ENCODE measurements at regions not wholly inside any gene's neighbourhood (a gene's known extent, or its start where the extent isn't known, plus 50 kb on each side); places are given as distances from the start of the nearest gene placed in this dataset.

DNA sequence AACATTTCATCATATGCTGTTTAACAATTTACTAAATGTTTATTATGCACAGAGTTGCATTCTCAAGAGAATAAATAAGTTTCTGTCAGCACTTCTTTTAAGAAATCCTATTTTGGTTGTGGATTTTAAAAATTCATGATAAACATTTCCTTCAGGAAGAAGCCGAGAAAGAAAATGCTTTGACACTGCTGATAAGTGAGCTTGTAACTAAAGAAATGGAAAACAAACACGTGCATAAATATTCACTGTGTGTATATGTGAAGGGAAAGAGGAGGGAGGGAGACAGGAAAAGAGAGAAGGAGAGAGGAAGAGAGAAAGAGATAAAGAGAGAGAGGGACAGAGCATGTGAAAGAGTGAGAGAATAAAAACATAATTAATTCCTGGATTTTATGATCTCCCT lies 1165.0 kb downstream of the DIAPH3 start:
- Histone ChIP-seq H3K4me3 (ENCODE audit: low read depth in 2 of 2, low read length in 1 of 2) (no peak overlapping the region), H3K27me3 (ENCODE audit: insufficient read depth) (no peaks in the 10 kb centered on the region), H3K9ac (no peak overlapping the region), H3K36me3 (replicated peaks in 1 of 2; ENCODE audit: control insufficient read depth in 1 of 2, insufficient read depth in 2 of 2, low read length in 1 of 2) (no peaks in the 10 kb centered on the region), H4K20me1 (ENCODE audit: insufficient read depth) (no peaks in the 10 kb centered on the region), H3K9me2 (no peaks in the 10 kb centered on the region), H3K27ac (ENCODE audit: low read depth in 2 of 2, low read length in 1 of 2) (no peak overlapping the region), H3K4me2 (no peak overlapping the region), H3K4me1 (ENCODE audit: control insufficient read depth in 1 of 2, insufficient read depth in 2 of 2, low read depth in 1 of 2, low read length in 1 of 2) (peaks cover 0 to 4% of the 10 kb centered on the region in 2 experiments; a peak in 2 of 4 replicates), H2AFZ (ENCODE audit: low read depth) (no peak overlapping the region), H3K79me2 (ENCODE audit: insufficient read depth) (no peaks in the 10 kb centered on the region), H3K9me3 (no peaks in the 10 kb centered on the region), H3F3A (replicated peaks; ENCODE audit: insufficient read depth) (no peaks in the 10 kb centered on the region)
- WGBS (ENCODE audit: low lambda C conversion rate): 48% methylated on average over 2 of the region's 2 CpGs
- TF ChIP-seq RCOR1 (IDR thresholded peaks at IDR 0.05; ENCODE audit: low read length) (no peak), EP300 (IDR thresholded peaks at IDR 0.05; ENCODE audit: borderline replicate concordance in 1 of 2, low read depth in 1 of 2, low read length in 1 of 2) (no peak), FOXM1 (IDR thresholded peaks at IDR 0.05; ENCODE audit: low read depth) (no peak), SIN3A (IDR thresholded peaks at IDR 0.05; ENCODE audit: borderline replicate concordance, low read depth, low read length) (no peak), ELF1 (IDR thresholded peaks at IDR 0.05) (no peak), YY1 (IDR thresholded peaks at IDR 0.05; ENCODE audit: low read depth) (no peak), GABPA (IDR thresholded peaks at IDR 0.05; ENCODE audit: low read depth) (no peak), SMC3 (IDR thresholded peaks at IDR 0.05; ENCODE audit: low read depth, low read length) (no peak), CHD2 (IDR thresholded peaks at IDR 0.05; ENCODE audit: low read length, partially characterized antibody) (no peak), NFIC (IDR thresholded peaks at IDR 0.05; ENCODE audit: borderline replicate concordance) (no peak), FOSL2 (IDR thresholded peaks at IDR 0.05; ENCODE audit: borderline replicate concordance, low read depth) (no peak), NRF1 (IDR thresholded peaks at IDR 0.05; ENCODE audit: low read depth, low read length) (no peak), EZH2phosphoT487 (IDR thresholded peaks at IDR 0.05; ENCODE audit: borderline replicate concordance, low read depth) (no peak), RAD21 (IDR thresholded peaks at IDR 0.05; ENCODE audit: low read length) (no peak), RXRA (IDR thresholded peaks at IDR 0.05; ENCODE audit: borderline replicate concordance, low read depth) (no peak), GATA2 (CRISPR knock-in tag; IDR thresholded peaks at IDR 0.05) (no peak)
- TF ChIP-seq, protein P1, sequence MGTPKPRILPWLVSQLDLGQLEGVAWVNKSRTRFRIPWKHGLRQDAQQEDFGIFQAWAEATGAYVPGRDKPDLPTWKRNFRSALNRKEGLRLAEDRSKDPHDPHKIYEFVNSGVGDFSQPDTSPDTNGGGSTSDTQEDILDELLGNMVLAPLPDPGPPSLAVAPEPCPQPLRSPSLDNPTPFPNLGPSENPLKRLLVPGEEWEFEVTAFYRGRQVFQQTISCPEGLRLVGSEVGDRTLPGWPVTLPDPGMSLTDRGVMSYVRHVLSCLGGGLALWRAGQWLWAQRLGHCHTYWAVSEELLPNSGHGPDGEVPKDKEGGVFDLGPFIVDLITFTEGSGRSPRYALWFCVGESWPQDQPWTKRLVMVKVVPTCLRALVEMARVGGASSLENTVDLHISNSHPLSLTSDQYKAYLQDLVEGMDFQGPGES (IDR thresholded peaks at IDR 0.05; ENCODE audit: low read depth, low read length): no peak
- TF ChIP-seq, protein P2, sequence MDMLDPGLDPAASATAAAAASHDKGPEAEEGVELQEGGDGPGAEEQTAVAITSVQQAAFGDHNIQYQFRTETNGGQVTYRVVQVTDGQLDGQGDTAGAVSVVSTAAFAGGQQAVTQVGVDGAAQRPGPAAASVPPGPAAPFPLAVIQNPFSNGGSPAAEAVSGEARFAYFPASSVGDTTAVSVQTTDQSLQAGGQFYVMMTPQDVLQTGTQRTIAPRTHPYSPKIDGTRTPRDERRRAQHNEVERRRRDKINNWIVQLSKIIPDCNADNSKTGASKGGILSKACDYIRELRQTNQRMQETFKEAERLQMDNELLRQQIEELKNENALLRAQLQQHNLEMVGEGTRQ (IDR thresholded peaks at IDR 0.05; ENCODE audit: borderline replicate concordance, low read depth, low read length): no peak
- ChIA-PET CTCF (no interaction called here), POLR2A (no interaction called here)
- DNase-seq: no peak

DNA sequence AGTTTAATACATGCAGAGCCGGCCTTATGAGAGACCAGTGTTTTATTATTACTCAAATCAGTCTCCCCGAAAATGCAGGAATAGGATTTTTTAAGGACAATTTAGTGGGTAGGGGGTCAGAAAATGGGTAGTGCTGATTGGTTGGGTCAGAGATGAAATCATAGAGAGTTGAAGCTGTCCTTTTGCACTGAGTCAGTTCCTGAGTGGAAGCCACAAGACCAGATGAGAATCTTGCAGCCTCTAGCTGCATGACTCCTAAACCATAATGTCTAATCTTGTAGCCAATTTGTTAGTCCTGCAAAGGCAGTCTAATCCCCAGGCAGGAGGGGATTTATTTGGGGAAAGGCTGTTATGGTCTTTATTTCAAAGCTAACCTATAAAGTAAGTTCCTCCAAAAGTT lies 1163.9 kb downstream of the DIAPH3 start:
- DNase-seq: no peak
- WGBS (ENCODE audit: low lambda C conversion rate): 61% methylated on average over 2 of the region's 2 CpGs
- TF ChIP-seq NFIC (IDR thresholded peaks at IDR 0.05; ENCODE audit: borderline replicate concordance) (no peak), RCOR1 (IDR thresholded peaks at IDR 0.05; ENCODE audit: low read length) (no peak), EZH2phosphoT487 (IDR thresholded peaks at IDR 0.05; ENCODE audit: borderline replicate concordance, low read depth) (no peak), MEF2A (IDR thresholded peaks at IDR 0.05; ENCODE audit: borderline replicate concordance, low read depth) (no peak)
- TF ChIP-seq, protein P3, sequence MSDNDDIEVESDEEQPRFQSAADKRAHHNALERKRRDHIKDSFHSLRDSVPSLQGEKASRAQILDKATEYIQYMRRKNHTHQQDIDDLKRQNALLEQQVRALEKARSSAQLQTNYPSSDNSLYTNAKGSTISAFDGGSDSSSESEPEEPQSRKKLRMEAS (IDR thresholded peaks at IDR 0.05; ENCODE audit: low read depth): no peak
- TF ChIP-seq, protein P4, sequence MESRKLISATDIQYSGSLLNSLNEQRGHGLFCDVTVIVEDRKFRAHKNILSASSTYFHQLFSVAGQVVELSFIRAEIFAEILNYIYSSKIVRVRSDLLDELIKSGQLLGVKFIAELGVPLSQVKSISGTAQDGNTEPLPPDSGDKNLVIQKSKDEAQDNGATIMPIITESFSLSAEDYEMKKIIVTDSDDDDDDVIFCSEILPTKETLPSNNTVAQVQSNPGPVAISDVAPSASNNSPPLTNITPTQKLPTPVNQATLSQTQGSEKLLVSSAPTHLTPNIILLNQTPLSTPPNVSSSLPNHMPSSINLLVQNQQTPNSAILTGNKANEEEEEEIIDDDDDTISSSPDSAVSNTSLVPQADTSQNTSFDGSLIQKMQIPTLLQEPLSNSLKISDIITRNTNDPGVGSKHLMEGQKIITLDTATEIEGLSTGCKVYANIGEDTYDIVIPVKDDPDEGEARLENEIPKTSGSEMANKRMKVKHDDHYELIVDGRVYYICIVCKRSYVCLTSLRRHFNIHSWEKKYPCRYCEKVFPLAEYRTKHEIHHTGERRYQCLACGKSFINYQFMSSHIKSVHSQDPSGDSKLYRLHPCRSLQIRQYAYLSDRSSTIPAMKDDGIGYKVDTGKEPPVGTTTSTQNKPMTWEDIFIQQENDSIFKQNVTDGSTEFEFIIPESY (IDR thresholded peaks at IDR 0.05; ENCODE audit: borderline replicate concordance, low read depth): no peak
- TF ChIP-seq, protein P5, sequence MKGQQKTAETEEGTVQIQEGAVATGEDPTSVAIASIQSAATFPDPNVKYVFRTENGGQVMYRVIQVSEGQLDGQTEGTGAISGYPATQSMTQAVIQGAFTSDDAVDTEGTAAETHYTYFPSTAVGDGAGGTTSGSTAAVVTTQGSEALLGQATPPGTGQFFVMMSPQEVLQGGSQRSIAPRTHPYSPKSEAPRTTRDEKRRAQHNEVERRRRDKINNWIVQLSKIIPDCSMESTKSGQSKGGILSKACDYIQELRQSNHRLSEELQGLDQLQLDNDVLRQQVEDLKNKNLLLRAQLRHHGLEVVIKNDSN (IDR thresholded peaks at IDR 0.05; ENCODE audit: borderline replicate concordance, low read depth): no peak
- TF ChIP-seq, protein P2 (IDR thresholded peaks at IDR 0.05; ENCODE audit: borderline replicate concordance, low read depth, low read length): no peak

More for the DNA sequence above, 1163.9 kb downstream of the DIAPH3 start:
- Histone ChIP-seq H3K4me3 (ENCODE audit: low read depth in 2 of 2, low read length in 1 of 2) (no peak overlapping the region), H3K27ac (ENCODE audit: low read depth in 2 of 2, low read length in 1 of 2) (no peak overlapping the region), H4K20me1 (ENCODE audit: insufficient read depth) (no peaks in the 10 kb centered on the region), H3K36me3 (replicated peaks in 1 of 2; ENCODE audit: control insufficient read depth in 1 of 2, insufficient read depth in 2 of 2, low read length in 1 of 2) (no peaks in the 10 kb centered on the region), H3K79me2 (ENCODE audit: insufficient read depth) (no peaks in the 10 kb centered on the region), H3K4me2 (no peak overlapping the region), H3F3A (replicated peaks; ENCODE audit: insufficient read depth) (no peaks in the 10 kb centered on the region), H3K9me2 (no peaks in the 10 kb centered on the region), H3K27me3 (ENCODE audit: insufficient read depth) (no peaks in the 10 kb centered on the region), H2AFZ (ENCODE audit: low read depth) (no peak overlapping the region), H3K4me1 (ENCODE audit: control insufficient read depth in 1 of 2, insufficient read depth in 2 of 2, low read depth in 1 of 2, low read length in 1 of 2) (peaks cover 0 to 4% of the 10 kb centered on the region in 2 experiments; a peak in 2 of 4 replicates), H3K9me3 (no peaks in the 10 kb centered on the region), H3K9ac (no peak overlapping the region)
- ChIA-PET CTCF (no interaction called here), POLR2A (no interaction called here)
